ENCODE measurements at regions not wholly inside any gene's neighbourhood (a gene's known extent, or its start where the extent isn't known, plus 50 kb on each side); places are given as distances from the start of the nearest gene placed in this dataset.

- FAIRE-seq: no peak
- ChIA-PET POLR2A (no interaction called here), CTCF (interaction anchor here (1.3 kb wide), 1 partner anchor 11 kb away, joined by 5 read pairs; no protein-coding TSS in a partner anchor)
- no peak for TF ChIP-seq CTCF (IDR thresholded peaks at IDR 0.05; ENCODE audit: extremely low read depth in 1 of 2, insufficient read depth in 1 of 2, low read depth in 1 of 2, low read length in 2 of 2)
- no peak for TF ChIP-seq FOS (IDR thresholded peaks at IDR 0.05; ENCODE audit: borderline replicate concordance, insufficient read depth, low read length)
- TF ChIP-seq POLR2AphosphoS5 (IDR thresholded peaks at IDR 0.05; ENCODE audit: insufficient read depth, low read depth, low read length): no peak
- TF ChIP-seq, protein P1, sequence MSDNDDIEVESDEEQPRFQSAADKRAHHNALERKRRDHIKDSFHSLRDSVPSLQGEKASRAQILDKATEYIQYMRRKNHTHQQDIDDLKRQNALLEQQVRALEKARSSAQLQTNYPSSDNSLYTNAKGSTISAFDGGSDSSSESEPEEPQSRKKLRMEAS (IDR thresholded peaks at IDR 0.05; ENCODE audit: insufficient read depth, insufficient read length): no peak
- no peak for TF ChIP-seq GATA2 (IDR thresholded peaks at IDR 0.05; ENCODE audit: insufficient read depth, insufficient read length, low read depth, low read length)
- no peak for TF ChIP-seq JUN (IDR thresholded peaks at IDR 0.05; ENCODE audit: borderline replicate concordance, insufficient read depth, insufficient read length, low read depth)
- no peak for TF ChIP-seq MYC (IDR thresholded peaks at IDR 0.05; ENCODE audit: low read depth, low read length)
- no peak for TF ChIP-seq EZH2 (IDR thresholded peaks at IDR 0.05; ENCODE audit: borderline replicate concordance, low read depth, low read length, severe bottlenecking)
- TF ChIP-seq POLR2A (IDR thresholded peaks at IDR 0.05; ENCODE audit: low read depth, low read length): no peak
- H3K79me2 ChIP-seq (ENCODE audit: control insufficient read depth, insufficient read depth, low read length): peaks cover 96% of the 10 kb centered on the region
- H3K9me3 ChIP-seq (replicated peaks; ENCODE audit: control insufficient read depth, insufficient read depth, low read length): no peaks in the 10 kb centered on the region
- H3K27me3 ChIP-seq (ENCODE audit: control insufficient read depth in 2 of 2, insufficient read depth in 2 of 2, low read length in 2 of 2): no peaks in the 10 kb centered on the region
- H3K9ac ChIP-seq (replicated peaks; ENCODE audit: extremely low read depth, insufficient read depth, low read length): no peak overlapping the region
- H4K20me1 ChIP-seq (replicated peaks; ENCODE audit: control insufficient read depth, extremely low read depth, insufficient read depth, low read length): peaks cover 8% of the 10 kb centered on the region
- no peaks in the 10 kb centered on the region for H3K9me1 ChIP-seq (replicated peaks; ENCODE audit: control insufficient read depth, extremely low read depth, insufficient read depth, low read length)
- H3K27ac ChIP-seq (ENCODE audit: insufficient read depth, low read depth, low read length): no peak overlapping the region
- dilution Hi-C loops (cut with MboI; ENCODE audit: extremely low pct_ligation_motif_present, low sequenced_read_pairs): no loop called here
- H3K4me1 ChIP-seq (ENCODE audit: control insufficient read depth, extremely low read depth, insufficient read depth, low read length): peaks cover 35% of the 10 kb centered on the region
- H3K36me3 ChIP-seq (ENCODE audit: control insufficient read depth in 2 of 2, extremely low read depth in 1 of 2, insufficient read depth in 2 of 2, low read length in 2 of 2): peaks cover 0 to 7% of the 10 kb centered on the region in 2 experiments
- H2AFZ ChIP-seq (ENCODE audit: low read depth, low read length): no peak overlapping the region
- BruUV-seq (replicated peaks): no TSS peak
- no peak overlapping the region for H3K4me2 ChIP-seq (ENCODE audit: insufficient read depth, low read length)
- intact Hi-C loops (cut with micrococcal nuclease): no loop called here
- no peak for DNase-seq (ENCODE audit: low read depth, low spot score)
- no peak overlapping the region for H3K4me3 ChIP-seq (replicated peaks in 1 of 3; ENCODE audit: insufficient read depth in 1 of 3, low read depth in 1 of 3, low read length in 3 of 3)
Measured at GRCh38 chr1:39122056-39122455, 82.4 kb upstream of the MACF1 start.

Data from endothelial cell of umbilical vein (primary cell).